Choroid plexus epithelial cell (primary cell): ENCODE measurements at regions not wholly inside any gene's neighbourhood (a gene's known extent, or its start where the extent isn't known, plus 50 kb on each side); places are given as distances from the start of the nearest gene placed in this dataset.

Source experiments
- DNase-seq: peaks from one replicate; pipeline ENCODE4 v3.0.0-alpha.2; 2010; ENCODE audit warnings: low read depth
- H3K4me3 ChIP-seq: 2 replicates; pipeline ENCODE4 v1.5.1; 2011; ENCODE audit warnings: low read depth, mild to moderate bottlenecking, control low read depth, low read length, moderate library complexity
- CTCF ChIP-seq: conservative IDR thresholded peaks from 2 replicates; pipeline ENCODE4 v1.5.1; 2011; ENCODE audit warnings: low read depth, mild to moderate bottlenecking, control low read depth, inconsistent platforms, low read length, moderate library complexity

GRCh38 chr3:73120710-73121109 lies 59.3 kb downstream of the EBLN2 start:
- TF ChIP-seq CTCF, result no peak
- no peak for DNase-seq
- no peak overlapping the region for H3K4me3 ChIP-seq

GRCh38 chr3:73121669-73122331 lies 60.3 kb downstream of the EBLN2 start:
- no peak for TF ChIP-seq CTCF
- H3K4me3 ChIP-seq, result no peak overlapping the region
- DNase-seq, result no peak

GRCh38 chr3:73134034-73134433 lies 72.6 kb downstream of the EBLN2 start:
- H3K4me3 ChIP-seq, result no peak overlapping the region
- TF ChIP-seq CTCF, result no peak
- DNase-seq, result no peak

- TF ChIP-seq CTCF, result no peak
- H3K4me3 ChIP-seq, result no peak overlapping the region
- DNase-seq, result no peak
Measured at GRCh38 chr3:73136941-73137340, 75.5 kb downstream of the EBLN2 start.

GRCh38 chr3:73137736-73138403 lies 76.4 kb downstream of the EBLN2 start:
- H3K4me3 ChIP-seq, result no peak overlapping the region
- no peak for TF ChIP-seq CTCF
- no peak for DNase-seq

GRCh38 chr3:73140772-73141442 lies 79.4 kb downstream of the EBLN2 start:
- no peak for DNase-seq
- TF ChIP-seq CTCF, result no peak
- no peak overlapping the region for H3K4me3 ChIP-seq
